ENCODE measurements at regions not wholly inside any gene's neighbourhood (a gene's known extent, or its start where the extent isn't known, plus 50 kb on each side); places are given as distances from the start of the nearest gene placed in this dataset.
"Not testable (repeated sequence)": the region's sequence is repeated elsewhere in the genome, so short reads cannot be mapped to it uniquely, and the experiment has no call there.

- Mint-ChIP-seq H3K4me3 (no peak overlapping the region), H3K9me3 (peaks cover 0 to 9% (median 2%) of the 10 kb centered on the region in 3 donors), H3K36me3 (peaks cover 2% of the 10 kb centered on the region), H3K4me1 (peaks cover 0 to 1% (median 0%) of the 10 kb centered on the region in 3 donors), H3K27me3 (no peaks in the 10 kb centered on the region), H3K27ac (no peak overlapping the region)
Observed at GRCh38 chr7:131139462-131139861, 188.2 kb upstream of the MKLN1 start.

- peaks cover 0 to 9% (median 2%) of the 10 kb centered on the region in 3 donors for H3K9me3 Mint-ChIP-seq
- H3K4me1 Mint-ChIP-seq, result peaks cover 0 to 5% (median 3%) of the 10 kb centered on the region in 3 donors
- H3K27ac Mint-ChIP-seq, result peak overlapping the region in 1 of 3 donors; percentile 81
- H3K27me3 Mint-ChIP-seq, result no peaks in the 10 kb centered on the region
- H3K36me3 Mint-ChIP-seq, result peaks cover 2% of the 10 kb centered on the region
- no peak overlapping the region for H3K4me3 Mint-ChIP-seq
Observed at GRCh38 chr7:131141443-131141967, 186.2 kb upstream of the MKLN1 start.

DNA sequence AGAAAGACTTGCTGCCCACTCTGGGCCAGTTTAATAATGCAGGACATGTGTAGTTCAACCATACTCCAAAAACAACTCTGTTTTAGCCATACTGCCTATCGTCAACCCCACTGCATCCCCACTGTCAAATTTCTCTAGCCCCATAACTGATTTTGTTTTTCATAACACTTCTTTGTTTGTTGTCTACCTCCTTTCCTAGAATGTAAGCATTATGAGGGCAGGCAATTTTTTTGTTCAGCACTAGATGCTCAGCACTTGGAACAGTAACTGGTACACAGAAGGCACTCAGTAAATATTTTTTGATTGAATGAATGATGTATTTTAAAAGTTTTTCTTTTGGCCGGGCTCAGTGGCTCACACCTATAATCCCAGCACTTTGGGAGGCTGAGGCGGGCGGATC, 183.8 kb upstream of the MKLN1 start:
- Mint-ChIP-seq H3K27me3 (no peaks in the 10 kb centered on the region), H3K36me3 (no peaks in the 10 kb centered on the region), H3K4me1 (peaks cover 1 to 5% (median 1%) of the 10 kb centered on the region in 3 donors), H3K9me3 (peaks cover 0 to 9% (median 2%) of the 10 kb centered on the region in 3 donors), H3K4me3 (no peak overlapping the region), H3K27ac (no peak overlapping the region)

- no peak overlapping the region for H3K27ac Mint-ChIP-seq
- peaks cover 1 to 5% (median 1%) of the 10 kb centered on the region in 3 donors for H3K4me1 Mint-ChIP-seq
- H3K27me3 Mint-ChIP-seq, result no peaks in the 10 kb centered on the region
- H3K4me3 Mint-ChIP-seq, result no peak overlapping the region
- no peaks in the 10 kb centered on the region for H3K36me3 Mint-ChIP-seq
- peaks cover 0 to 9% (median under 1%) of the 10 kb centered on the region in 3 donors for H3K9me3 Mint-ChIP-seq
Observed at GRCh38 chr7:131145026-131145425, 182.7 kb upstream of the MKLN1 start.

GRCh38 chr7:131145770-131146169, 181.9 kb upstream of the MKLN1 start:
- no peaks in the 10 kb centered on the region for H3K36me3 Mint-ChIP-seq
- peaks cover 1 to 5% (median 1%) of the 10 kb centered on the region in 3 donors for H3K4me1 Mint-ChIP-seq
- H3K9me3 Mint-ChIP-seq, result peaks cover 0 to 9% (median 0%) of the 10 kb centered on the region in 3 donors
- no peaks in the 10 kb centered on the region for H3K27me3 Mint-ChIP-seq
- H3K27ac Mint-ChIP-seq, result no peak overlapping the region
- no peak overlapping the region for H3K4me3 Mint-ChIP-seq

DNA sequence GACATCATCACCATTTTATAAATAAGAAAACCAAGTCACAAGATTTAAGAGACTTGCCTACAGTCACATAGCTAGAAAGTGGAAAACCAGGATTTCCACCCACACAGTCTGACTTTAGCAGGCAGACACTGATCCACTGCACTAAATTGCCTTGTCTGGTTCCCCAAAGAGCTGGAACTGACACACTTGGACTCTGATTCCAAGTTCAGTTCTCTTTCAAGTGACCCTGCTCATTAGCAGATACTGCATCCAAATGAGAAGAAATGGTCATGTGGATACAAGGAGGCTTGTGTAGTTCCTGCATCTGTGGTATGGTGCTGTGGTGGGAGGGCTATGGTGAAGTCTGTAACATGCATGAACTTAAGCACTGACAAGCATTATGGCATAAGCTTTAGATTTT, 180.1 kb upstream of the MKLN1 start:
- H3K27ac Mint-ChIP-seq, result no peak overlapping the region
- H3K27me3 Mint-ChIP-seq, result no peaks in the 10 kb centered on the region
- H3K9me3 Mint-ChIP-seq, result no peaks in the 10 kb centered on the region
- peaks cover 1 to 5% (median 1%) of the 10 kb centered on the region in 3 donors for H3K4me1 Mint-ChIP-seq
- no peak overlapping the region for H3K4me3 Mint-ChIP-seq
- H3K36me3 Mint-ChIP-seq, result no peaks in the 10 kb centered on the region

DNA sequence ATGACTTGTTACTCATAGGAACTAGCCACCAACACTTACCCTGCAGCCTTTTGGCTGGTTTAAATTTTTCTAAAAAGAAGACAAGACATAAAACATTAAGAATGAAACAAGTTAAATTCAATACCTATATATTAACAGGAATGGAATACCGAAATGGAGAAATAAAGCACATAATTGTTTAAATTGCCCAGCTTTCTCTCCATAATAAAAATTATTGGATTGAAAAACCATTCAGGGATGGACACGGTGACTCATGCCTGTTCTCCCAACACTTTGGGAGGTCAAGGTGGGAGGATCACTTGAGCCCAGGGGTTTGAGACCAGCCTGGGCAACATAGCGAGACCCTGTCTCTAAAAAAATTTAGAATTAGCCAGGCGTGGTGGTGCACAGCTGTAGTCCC, 179.4 kb upstream of the MKLN1 start:
- Mint-ChIP-seq H3K9me3 (no peaks in the 10 kb centered on the region), H3K36me3 (no peaks in the 10 kb centered on the region), H3K27me3 (no peaks in the 10 kb centered on the region), H3K4me3 (no peak overlapping the region), H3K4me1 (peaks cover 1 to 5% (median 1%) of the 10 kb centered on the region in 3 donors), H3K27ac (no peak overlapping the region)

GRCh38 chr7:131148708-131149428, 178.8 kb upstream of the MKLN1 start:
- Mint-ChIP-seq H3K27ac (no peak overlapping the region), H3K4me1 (peaks cover 1 to 5% (median 1%) of the 10 kb centered on the region in 3 donors), H3K9me3 (no peaks in the 10 kb centered on the region), H3K27me3 (no peaks in the 10 kb centered on the region), H3K36me3 (no peaks in the 10 kb centered on the region), H3K4me3 (no peak overlapping the region)

GRCh38 chr7:131149429-131149773, 178.3 kb upstream of the MKLN1 start:
- Mint-ChIP-seq H3K4me3 (no peak overlapping the region), H3K4me1 (peaks cover 1 to 5% (median 1%) of the 10 kb centered on the region in 3 donors), H3K27me3 (no peaks in the 10 kb centered on the region), H3K36me3 (no peaks in the 10 kb centered on the region), H3K27ac (no peak overlapping the region), H3K9me3 (no peaks in the 10 kb centered on the region)

DNA sequence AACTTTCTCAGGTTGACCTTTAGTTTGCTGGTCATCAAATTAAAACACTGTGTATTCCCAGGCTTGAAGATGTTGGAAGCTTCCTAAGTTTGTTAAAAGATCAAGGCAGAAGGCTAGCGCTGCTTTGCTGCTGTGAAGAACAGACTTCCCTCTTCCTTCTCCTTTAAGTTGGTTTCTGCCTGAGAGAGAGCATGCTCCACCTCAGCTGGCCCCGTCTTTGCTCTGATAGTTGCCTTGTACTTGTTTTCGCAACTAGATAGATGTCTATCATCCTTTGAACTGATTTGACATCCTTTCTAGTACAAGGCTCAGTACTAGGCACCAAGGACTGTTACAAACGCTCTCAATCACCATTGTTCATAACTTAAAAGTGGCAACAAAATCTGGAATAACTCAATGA, 177.8 kb upstream of the MKLN1 start:
- no peak overlapping the region for H3K27ac Mint-ChIP-seq
- peaks cover 1 to 5% (median 1%) of the 10 kb centered on the region in 3 donors for H3K4me1 Mint-ChIP-seq
- no peaks in the 10 kb centered on the region for H3K36me3 Mint-ChIP-seq
- no peak overlapping the region for H3K4me3 Mint-ChIP-seq
- H3K9me3 Mint-ChIP-seq, result no peaks in the 10 kb centered on the region
- no peaks in the 10 kb centered on the region for H3K27me3 Mint-ChIP-seq

GRCh38 chr7:131151034-131151433, 176.6 kb upstream of the MKLN1 start:
- no peaks in the 10 kb centered on the region for H3K9me3 Mint-ChIP-seq
- no peaks in the 10 kb centered on the region for H3K27me3 Mint-ChIP-seq
- H3K4me1 Mint-ChIP-seq, result peaks cover 0 to 1% (median 0%) of the 10 kb centered on the region in 3 donors
- no peaks in the 10 kb centered on the region for H3K36me3 Mint-ChIP-seq
- H3K4me3 Mint-ChIP-seq, result no peak overlapping the region
- no peak overlapping the region for H3K27ac Mint-ChIP-seq

GRCh38 chr7:131152766-131153165, 174.9 kb upstream of the MKLN1 start:
- H3K4me1 Mint-ChIP-seq, result peaks cover 0 to under 1% (median 0%) of the 10 kb centered on the region in 3 donors
- H3K4me3 Mint-ChIP-seq, result no peak overlapping the region
- H3K9me3 Mint-ChIP-seq, result no peaks in the 10 kb centered on the region
- H3K27me3 Mint-ChIP-seq, result no peaks in the 10 kb centered on the region
- no peak overlapping the region for H3K27ac Mint-ChIP-seq
- H3K36me3 Mint-ChIP-seq, result no peaks in the 10 kb centered on the region

- Mint-ChIP-seq H3K4me3 (no peak overlapping the region), H3K4me1 (no peaks in the 10 kb centered on the region), H3K9me3 (no peaks in the 10 kb centered on the region), H3K27ac (no peak overlapping the region), H3K27me3 (no peaks in the 10 kb centered on the region), H3K36me3 (no peaks in the 10 kb centered on the region)
Observed at GRCh38 chr7:131154380-131154779, 173.3 kb upstream of the MKLN1 start.

GRCh38 chr7:131157530-131158243, 170.0 kb upstream of the MKLN1 start:
- no peaks in the 10 kb centered on the region for H3K27me3 Mint-ChIP-seq
- H3K9me3 Mint-ChIP-seq, result no peaks in the 10 kb centered on the region
- H3K27ac Mint-ChIP-seq, result no peak overlapping the region
- no peaks in the 10 kb centered on the region for H3K4me1 Mint-ChIP-seq
- H3K36me3 Mint-ChIP-seq, result no peaks in the 10 kb centered on the region
- no peak overlapping the region for H3K4me3 Mint-ChIP-seq

- not testable (repeated sequence) for H3K27me3 Mint-ChIP-seq, H3K9me3 Mint-ChIP-seq, H3K4me3 Mint-ChIP-seq, H3K27ac Mint-ChIP-seq, H3K4me1 Mint-ChIP-seq, H3K36me3 Mint-ChIP-seq
Observed at GRCh38 chr7:131158244-131158636, 169.4 kb upstream of the MKLN1 start.

DNA sequence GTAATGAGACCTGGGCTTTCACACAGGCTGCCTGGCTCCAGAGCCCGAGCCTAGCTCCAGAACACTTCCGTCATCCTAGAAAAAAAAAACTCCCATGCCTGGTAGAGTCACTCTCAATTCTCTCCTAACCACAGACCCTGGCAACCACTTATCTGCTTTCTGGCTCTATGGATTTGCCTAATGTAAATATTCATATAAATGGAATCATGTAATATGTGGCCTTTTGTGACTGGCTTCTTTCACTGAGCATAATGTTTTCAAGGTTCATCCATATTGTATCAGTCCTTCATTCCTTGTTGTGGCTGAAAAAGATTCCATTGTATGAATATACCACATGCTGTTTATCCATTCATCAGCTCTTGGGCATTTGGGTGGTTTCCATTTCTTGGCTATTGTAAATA, 167.7 kb upstream of the MKLN1 start:
- Mint-ChIP-seq H3K27ac (no peak overlapping the region), H3K36me3 (no peaks in the 10 kb centered on the region), H3K27me3 (peaks cover 1% of the 10 kb centered on the region), H3K4me3 (no peak overlapping the region), H3K9me3 (no peaks in the 10 kb centered on the region), H3K4me1 (no peaks in the 10 kb centered on the region)

Measured in IgD-negative memory B cell (primary cell).